Caco-2 (cell line): ENCODE measurements at regions not wholly inside any gene's neighbourhood (a gene's known extent, or its start where the extent isn't known, plus 50 kb on each side); places are given as distances from the start of the nearest gene placed in this dataset.

ENCODE experiments used
- BruUV-seq: library from RNA; stranded (reverse); fragments of 400-500 nt; replicated peaks from 2 replicates; lab custom pipeline; 2021; lab: Mats Ljungman, UMichigan
- CTCF ChIA-PET: fragments of 300-600 bp; sonication (Branson Sonifier 250); formaldehyde crosslinking; loops from one replicate; lab custom pipeline; 2022; ENCODE audit warnings: antibody characterized with exemption; lab: Charles Lee
- POLR2A ChIA-PET: fragments of 300-600 bp; sonication (Branson Sonifier 250); formaldehyde crosslinking; loops from one replicate; lab custom pipeline; 2022; ENCODE audit warnings: antibody characterized with exemption; lab: Charles Lee
- DNase-seq, 2 experiments: peaks; one replicate each; pipeline versions ENCODE4 v3.0.0 to v3.0.0-alpha.2; 2020 to 2022
- H3K27me3 ChIP-seq: replicated peaks from 2 replicates; pipeline ENCODE4 v1.6.0; 2011; ENCODE audit warnings: low read length; ENCODE audit not compliant: control insufficient read depth, insufficient read depth
- H3K36me3 ChIP-seq: 2 replicates; pipeline ENCODE4 v1.5.1; 2011; ENCODE audit warnings: low read length; ENCODE audit not compliant: control insufficient read depth, insufficient read depth
- H3K4me1 ChIP-seq: fragments of 250-450 bp; sonication (Bioruptor Pico); 2 replicates; pipeline ENCODE4 v1.5.1; 2020; ENCODE audit warnings: mild to moderate bottlenecking
- H3K4me3 ChIP-seq: 2 replicates; pipeline ENCODE4 v1.5.1; 2011; ENCODE audit warnings: low read depth, mild to moderate bottlenecking, control low read depth, low read length
- H3K9me3 ChIP-seq: fragments of 250-450 bp; sonication (Bioruptor Pico); 2 replicates; pipeline ENCODE4 v1.5.1; 2020; ENCODE audit warnings: mild to moderate bottlenecking, moderate library complexity
- H3K27ac Mint-ChIP-seq: one replicate; pipeline ENCODE4 v1.8.0; 2022; ENCODE audit warnings: mixed read lengths; ENCODE audit not compliant: unreplicated experiment
- H3K27me3 Mint-ChIP-seq: one replicate; pipeline ENCODE4 v1.8.0; 2022; ENCODE audit warnings: mixed read lengths; ENCODE audit not compliant: insufficient read depth, unreplicated experiment
- H3K36me3 Mint-ChIP-seq: one replicate; pipeline ENCODE4 v1.8.0; 2022; ENCODE audit warnings: mild to moderate bottlenecking, mixed read lengths; ENCODE audit not compliant: insufficient read depth, unreplicated experiment
- H3K4me1 Mint-ChIP-seq: one replicate; pipeline ENCODE4 v1.8.0; 2022; ENCODE audit warnings: low read depth, mixed read lengths; ENCODE audit not compliant: unreplicated experiment
- H3K4me3 Mint-ChIP-seq: one replicate; pipeline ENCODE4 v1.8.0; 2022; ENCODE audit warnings: mild to moderate bottlenecking, moderate library complexity, mixed read lengths; ENCODE audit not compliant: unreplicated experiment
- H3K9me3 Mint-ChIP-seq: one replicate; pipeline ENCODE4 v1.8.0; 2022; ENCODE audit warnings: mixed read lengths; ENCODE audit not compliant: unreplicated experiment
- CTCF ChIP-seq, 2 experiments: fragments of 200-600 bp in 1 of 2; IDR thresholded peaks; 1 replicate in 1 of 2; 2 replicates in 1 of 2; pipeline versions ENCODE4 v1.5.1 to v1.8.0; 2011 to 2022; ENCODE audit warnings: antibody characterized with exemption in 1 of 2, control low read depth in 1 of 2, inconsistent platforms in 1 of 2, low read depth in 1 of 2, low read length in 1 of 2, mild to moderate bottlenecking in 1 of 2, moderate library complexity in 1 of 2; ENCODE audit not compliant: insufficient read depth in 1 of 2, severe bottlenecking in 1 of 2, unreplicated experiment in 1 of 2
- intact Hi-C: fragments of 100-400 bp; cut with micrococcal nuclease; formaldehyde crosslinking; loops from one replicate; pipeline ENCODE4 v1.10.0; 2022; ENCODE audit not compliant: unreplicated experiment

- Mint-ChIP-seq H3K36me3 (no peaks in the 10 kb centered on the region), H3K9me3 (no peaks in the 10 kb centered on the region), H3K4me1 (no peaks in the 10 kb centered on the region), H3K27me3 (peaks cover 3% of the 10 kb centered on the region), H3K27ac (no peak overlapping the region), H3K4me3 (no peak overlapping the region)
- DNase-seq = no peak
- TF ChIP-seq CTCF (IDR thresholded peaks at IDR 0.05; ENCODE audit: insufficient read depth in 1 of 2, low read depth in 1 of 2, low read length in 1 of 2, severe bottlenecking in 1 of 2, unreplicated experiment in 1 of 2) = no peak
- H3K27me3 ChIP-seq = no peaks in the 10 kb centered on the region
- ChIA-PET POLR2A (no interaction called here), CTCF (no interaction called here)
- BruUV-seq = no TSS peak
- no peaks in the 10 kb centered on the region for H3K4me1 ChIP-seq
- no peaks in the 10 kb centered on the region for H3K9me3 ChIP-seq
- H3K36me3 ChIP-seq = no peaks in the 10 kb centered on the region
- intact Hi-C loops = no loop called here
- H3K4me3 ChIP-seq = no peak overlapping the region
Observed at GRCh38 chr5:6206501-6206900, 171.8 kb downstream of the MED10 start.

GRCh38 chr5:6202968-6203365 is 175.4 kb downstream of the MED10 start:
- Histone ChIP-seq H3K9me3 (no peaks in the 10 kb centered on the region), H3K4me3 (no peak overlapping the region), H3K4me1 (no peaks in the 10 kb centered on the region), H3K36me3 (no peaks in the 10 kb centered on the region), H3K27me3 (no peaks in the 10 kb centered on the region)
- H3K4me3 Mint-ChIP-seq = no peak overlapping the region
- DNase-seq = no peak
- no peaks in the 10 kb centered on the region for H3K4me1 Mint-ChIP-seq
- no peak overlapping the region for H3K27ac Mint-ChIP-seq
- no peaks in the 10 kb centered on the region for H3K27me3 Mint-ChIP-seq
- no peaks in the 10 kb centered on the region for H3K36me3 Mint-ChIP-seq
- ChIA-PET POLR2A (no interaction called here), CTCF (no interaction called here)
- intact Hi-C loops = no loop called here
- peaks cover 9% of the 10 kb centered on the region for H3K9me3 Mint-ChIP-seq
- BruUV-seq = no TSS peak
- TF ChIP-seq CTCF (IDR thresholded peaks at IDR 0.05; ENCODE audit: insufficient read depth in 1 of 2, low read depth in 1 of 2, low read length in 1 of 2, severe bottlenecking in 1 of 2, unreplicated experiment in 1 of 2) = no peak

GRCh38 chr5:6202149-6202967 is 176.0 kb downstream of the MED10 start:
- Mint-ChIP-seq H3K4me1 (no peaks in the 10 kb centered on the region), H3K4me3 (no peak overlapping the region), H3K9me3 (peaks cover 9% of the 10 kb centered on the region), H3K36me3 (no peaks in the 10 kb centered on the region), H3K27ac (no peak overlapping the region), H3K27me3 (peaks cover 4% of the 10 kb centered on the region)
- no TSS peak for BruUV-seq
- Histone ChIP-seq H3K36me3 (no peaks in the 10 kb centered on the region), H3K4me3 (no peak overlapping the region), H3K4me1 (no peaks in the 10 kb centered on the region), H3K27me3 (no peaks in the 10 kb centered on the region), H3K9me3 (no peaks in the 10 kb centered on the region)
- ChIA-PET CTCF (no interaction called here), POLR2A (no interaction called here)
- DNase-seq = peak in 1 of 2 experiments; percentile 8
- intact Hi-C loops = no loop called here
- TF ChIP-seq CTCF (IDR thresholded peaks at IDR 0.05; ENCODE audit: insufficient read depth in 1 of 2, low read depth in 1 of 2, low read length in 1 of 2, severe bottlenecking in 1 of 2, unreplicated experiment in 1 of 2) = peak in 1 of 2 experiments; percentile 2
